Mesenchymal stem cell (in vitro differentiated cells and primary cell): ENCODE measurements at regions not wholly inside any gene's neighbourhood (a gene's known extent, or its start where the extent isn't known, plus 50 kb on each side); places are given as distances from the start of the nearest gene placed in this dataset.

Source experiments
- DNase-seq: peaks from one replicate; pipeline ENCODE4 v3.0.0-alpha.2; 2013
- H2AFZ ChIP-seq: one replicate; pipeline ENCODE4 v1.6.1; 2013; ENCODE audit warnings: low read depth, mild to moderate bottlenecking, control low read depth, inconsistent platforms, low read length, moderate library complexity
- H2AK5ac ChIP-seq: 2 replicates; pipeline ENCODE4 v1.6.1; 2013; ENCODE audit warnings: low read length, moderate library complexity, mild to moderate bottlenecking, inconsistent platforms; ENCODE audit not compliant: severe bottlenecking
- H2BK120ac ChIP-seq: one replicate; pipeline ENCODE4 v1.6.1; 2013; ENCODE audit warnings: low read depth, mild to moderate bottlenecking, inconsistent platforms, low read length, moderate library complexity
- H2BK12ac ChIP-seq, 2 experiments: one replicate each; pipeline ENCODE4 v1.6.1; 2013; ENCODE audit warnings: inconsistent platforms in 2 of 2, low read length in 2 of 2, mild to moderate bottlenecking in 2 of 2, moderate library complexity in 2 of 2, control low read depth in 1 of 2
- H2BK15ac ChIP-seq: one replicate; pipeline ENCODE4 v1.6.1; 2013; ENCODE audit warnings: mild to moderate bottlenecking, low read depth, inconsistent platforms; ENCODE audit not compliant: poor library complexity, severe bottlenecking
- H2BK5ac ChIP-seq: 2 replicates; pipeline ENCODE4 v1.6.1; 2013; ENCODE audit warnings: low read depth, mild to moderate bottlenecking, low read length, control low read depth, inconsistent platforms; ENCODE audit not compliant: poor library complexity, severe bottlenecking
- H3K14ac ChIP-seq, 2 experiments: one replicate each; pipeline ENCODE4 v1.6.1; 2013; ENCODE audit warnings: inconsistent platforms in 2 of 2, low read length in 2 of 2, control low read depth in 1 of 2, mild to moderate bottlenecking in 1 of 2, moderate library complexity in 1 of 2
- H3K18ac ChIP-seq, 2 experiments: one replicate each; pipeline ENCODE4 v1.6.1; 2013; ENCODE audit warnings: inconsistent platforms in 2 of 2, low read length in 2 of 2, control low read depth in 1 of 2, low read depth in 1 of 2, mild to moderate bottlenecking in 1 of 2
- H3K23ac ChIP-seq, 2 experiments: one replicate each; pipeline ENCODE4 v1.6.1; 2013; ENCODE audit warnings: inconsistent platforms in 2 of 2, low read length in 2 of 2, mild to moderate bottlenecking in 2 of 2, moderate library complexity in 2 of 2, control low read depth in 1 of 2
- H3K27ac ChIP-seq: 2 replicates; pipeline ENCODE4 v1.5.1; 2013; ENCODE audit warnings: mild to moderate bottlenecking, moderate library complexity, low read length, control low read depth, inconsistent platforms; ENCODE audit not compliant: poor library complexity, severe bottlenecking
- H3K27me3 ChIP-seq, 2 experiments: 2 replicates each; pipeline versions ENCODE4 v1.6.1 to v1.7.0; 2013; ENCODE audit warnings: low read length in 2 of 2, mild to moderate bottlenecking in 2 of 2, moderate library complexity in 2 of 2, control low read depth in 1 of 2, inconsistent platforms in 1 of 2; ENCODE audit not compliant: control insufficient read depth in 1 of 2, insufficient read depth in 1 of 2
- H3K36me3 ChIP-seq, 2 experiments: 2 replicates each; pipeline versions ENCODE4 v1.6.1 to v1.7.0; 2013; ENCODE audit warnings: low read length in 2 of 2, control low read depth in 1 of 2, inconsistent platforms in 1 of 2, low read depth in 1 of 2, mild to moderate bottlenecking in 1 of 2; ENCODE audit not compliant: insufficient read depth in 2 of 2, control insufficient read depth in 1 of 2
- H3K4ac ChIP-seq, 2 experiments: one replicate each; pipeline ENCODE4 v1.6.1; 2013; ENCODE audit warnings: inconsistent platforms in 2 of 2, low read length in 2 of 2, mild to moderate bottlenecking in 2 of 2, moderate library complexity in 2 of 2, control low read depth in 1 of 2, low read depth in 1 of 2
- H3K4me1 ChIP-seq: 2 replicates; pipeline ENCODE4 v1.6.1; 2013; ENCODE audit warnings: low read depth, low read length, control low read depth; ENCODE audit not compliant: control insufficient read depth, insufficient read depth
- H3K4me2 ChIP-seq: 2 replicates; pipeline ENCODE4 v1.6.1; 2013; ENCODE audit warnings: low read length, mild to moderate bottlenecking, inconsistent platforms; ENCODE audit not compliant: poor library complexity, severe bottlenecking
- H3K4me3 ChIP-seq, 2 experiments: 2 replicates each; pipeline versions ENCODE4 v1.5.1 to v1.7.0; 2013; ENCODE audit warnings: low read length in 2 of 2, mild to moderate bottlenecking in 2 of 2, control low read depth in 1 of 2, low read depth in 1 of 2; ENCODE audit not compliant: insufficient read depth in 1 of 2
- H3K79me1 ChIP-seq: replicated peaks from 2 replicates; pipeline ENCODE4 v1.6.1; 2013; ENCODE audit warnings: mild to moderate bottlenecking, control low read depth, low read length, inconsistent platforms; ENCODE audit not compliant: poor library complexity, severe bottlenecking
- H3K9ac ChIP-seq: 2 replicates; pipeline ENCODE4 v1.7.0; 2013; ENCODE audit warnings: mild to moderate bottlenecking, low read length, moderate library complexity
- H3K9me3 ChIP-seq: 2 replicates; pipeline ENCODE4 v1.7.0; 2013; ENCODE audit warnings: mild to moderate bottlenecking, low read length; ENCODE audit not compliant: control insufficient read depth
- H4K8ac ChIP-seq: one replicate; pipeline ENCODE4 v1.6.1; 2013; ENCODE audit warnings: inconsistent platforms, mild to moderate bottlenecking, low read length, moderate library complexity
- H4K91ac ChIP-seq: one replicate; pipeline ENCODE4 v1.6.1; 2013; ENCODE audit warnings: mild to moderate bottlenecking, low read length, inconsistent platforms
- WGBS: methylation state at CpG from one replicate; pipeline ENCODE4 v1.1.7; 2013; ENCODE audit warnings: mixed read lengths; 5-methylcytosine and 5-hydroxymethylcytosine counted together

- Histone ChIP-seq H4K8ac (no peak overlapping the region), H2BK120ac (no peak overlapping the region), H3K14ac (no peak overlapping the region), H3K79me1 (no peaks in the 10 kb centered on the region), H3K9ac (no peak overlapping the region), H3K4me2 (no peak overlapping the region), H3K23ac (no peak overlapping the region), H3K4me1 (no peaks in the 10 kb centered on the region), H3K27me3 (peaks cover 25 to 89% of the 10 kb centered on the region in 2 experiments), H2AK5ac (no peak overlapping the region), H2BK5ac (no peak overlapping the region), H4K91ac (no peak overlapping the region), H2AFZ (no peak overlapping the region), H3K18ac (no peak overlapping the region), H2BK12ac (no peak overlapping the region), H3K27ac (no peak overlapping the region), H2BK15ac (no peak overlapping the region), H3K9me3 (no peaks in the 10 kb centered on the region), H3K36me3 (no peaks in the 10 kb centered on the region), H3K4me3 (no peak overlapping the region), H3K4ac (no peak overlapping the region)
- DNase-seq: no peak
- WGBS: 81% methylated on average over 11 of the region's 12 CpGs
Observed at GRCh38 chr4:3832536-3833220, 66.5 kb downstream of the ADRA2C start.

DNA sequence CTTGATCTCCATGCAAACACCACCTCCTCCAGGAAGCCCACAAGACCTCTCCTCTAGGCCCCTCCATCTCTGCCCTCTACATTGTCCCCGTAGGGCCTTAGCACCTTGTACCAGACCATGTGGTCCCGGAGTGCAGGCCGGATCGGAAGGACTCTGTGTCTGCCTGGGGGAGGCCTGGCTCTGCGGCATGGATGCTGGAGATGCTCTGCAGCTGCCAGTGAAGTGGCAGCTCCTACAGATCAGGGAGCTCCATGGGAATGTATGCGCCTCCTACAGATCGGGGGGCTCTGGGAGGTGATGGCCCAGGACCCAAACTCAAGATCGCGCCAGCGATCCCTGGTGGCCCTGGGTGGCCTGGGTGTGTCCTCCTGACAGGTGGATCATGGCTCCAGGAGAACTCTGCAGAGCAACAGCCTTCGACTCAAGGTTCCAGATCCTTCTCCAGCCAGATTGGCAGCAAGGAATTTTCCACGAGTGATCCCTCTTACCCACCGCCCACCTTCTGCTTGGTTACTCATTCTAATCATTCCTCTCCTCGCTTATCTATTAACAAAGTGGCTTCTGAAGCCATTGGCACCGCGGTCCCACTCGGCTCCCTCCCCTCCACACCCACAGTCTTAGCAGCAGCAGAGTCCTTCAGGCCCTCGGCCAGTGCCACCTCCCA, 67.3 kb downstream of the ADRA2C start:
- no peak overlapping the region for H3K4ac ChIP-seq
- no peak overlapping the region for H4K8ac ChIP-seq
- H3K4me3 ChIP-seq: no peak overlapping the region
- H2BK120ac ChIP-seq: no peak overlapping the region
- no peak overlapping the region for H2AK5ac ChIP-seq
- no peak overlapping the region for H3K9ac ChIP-seq
- H4K91ac ChIP-seq: no peak overlapping the region
- H2BK5ac ChIP-seq: no peak overlapping the region
- H3K27ac ChIP-seq: no peak overlapping the region
- H3K79me1 ChIP-seq: no peaks in the 10 kb centered on the region
- DNase-seq: no peak
- no peaks in the 10 kb centered on the region for H3K36me3 ChIP-seq
- no peak overlapping the region for H3K4me2 ChIP-seq
- H2BK15ac ChIP-seq: no peak overlapping the region
- H2AFZ ChIP-seq: no peak overlapping the region
- H3K27me3 ChIP-seq: peaks cover 25 to 89% of the 10 kb centered on the region in 2 experiments
- no peaks in the 10 kb centered on the region for H3K4me1 ChIP-seq
- H3K18ac ChIP-seq: no peak overlapping the region
- no peak overlapping the region for H3K23ac ChIP-seq
- no peak overlapping the region for H2BK12ac ChIP-seq
- H3K14ac ChIP-seq: no peak overlapping the region
- H3K9me3 ChIP-seq: peaks cover 7% of the 10 kb centered on the region
- 90% methylated on average over 18 of the region's 18 CpGs for WGBS

DNA sequence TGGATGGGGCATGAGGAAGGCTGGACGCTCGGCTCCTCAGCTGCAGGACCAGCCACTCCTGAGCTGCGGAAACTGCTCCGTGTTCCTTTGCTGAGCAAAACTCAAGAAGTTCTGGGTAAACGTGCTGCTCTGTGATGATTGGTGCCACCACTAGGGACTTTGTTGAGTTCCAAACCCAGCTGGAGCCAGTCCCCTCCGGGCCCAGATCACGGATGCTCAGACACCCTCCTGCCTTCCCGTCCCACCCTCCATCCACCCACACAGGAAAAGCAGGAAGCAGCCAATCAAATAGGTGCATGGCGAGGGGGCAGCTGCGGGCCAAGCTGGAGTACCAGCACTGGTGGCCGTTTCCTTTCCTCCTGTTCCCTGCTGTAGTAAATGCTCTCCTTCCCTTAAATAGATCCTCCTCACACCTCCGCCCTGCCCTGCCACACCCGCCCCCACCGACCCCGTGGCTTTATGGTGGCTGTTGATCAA, 68.0 kb downstream of the ADRA2C start:
- Histone ChIP-seq H2AFZ (no peak overlapping the region), H3K36me3 (no peaks in the 10 kb centered on the region), H3K27ac (no peak overlapping the region), H2BK120ac (no peak overlapping the region), H3K14ac (no peak overlapping the region), H3K23ac (no peak overlapping the region), H3K4ac (no peak overlapping the region), H3K18ac (no peak overlapping the region), H3K4me2 (no peak overlapping the region), H2BK12ac (no peak overlapping the region), H4K8ac (no peak overlapping the region), H2BK15ac (no peak overlapping the region), H3K9ac (no peak overlapping the region), H3K27me3 (peaks cover 25 to 89% of the 10 kb centered on the region in 2 experiments), H2BK5ac (no peak overlapping the region), H3K4me1 (no peaks in the 10 kb centered on the region), H4K91ac (no peak overlapping the region), H3K9me3 (peaks cover 8% of the 10 kb centered on the region), H2AK5ac (no peak overlapping the region), H3K79me1 (no peaks in the 10 kb centered on the region), H3K4me3 (no peak overlapping the region)
- 44% methylated on average over 15 of the region's 15 CpGs for WGBS
- no peak for DNase-seq

DNA sequence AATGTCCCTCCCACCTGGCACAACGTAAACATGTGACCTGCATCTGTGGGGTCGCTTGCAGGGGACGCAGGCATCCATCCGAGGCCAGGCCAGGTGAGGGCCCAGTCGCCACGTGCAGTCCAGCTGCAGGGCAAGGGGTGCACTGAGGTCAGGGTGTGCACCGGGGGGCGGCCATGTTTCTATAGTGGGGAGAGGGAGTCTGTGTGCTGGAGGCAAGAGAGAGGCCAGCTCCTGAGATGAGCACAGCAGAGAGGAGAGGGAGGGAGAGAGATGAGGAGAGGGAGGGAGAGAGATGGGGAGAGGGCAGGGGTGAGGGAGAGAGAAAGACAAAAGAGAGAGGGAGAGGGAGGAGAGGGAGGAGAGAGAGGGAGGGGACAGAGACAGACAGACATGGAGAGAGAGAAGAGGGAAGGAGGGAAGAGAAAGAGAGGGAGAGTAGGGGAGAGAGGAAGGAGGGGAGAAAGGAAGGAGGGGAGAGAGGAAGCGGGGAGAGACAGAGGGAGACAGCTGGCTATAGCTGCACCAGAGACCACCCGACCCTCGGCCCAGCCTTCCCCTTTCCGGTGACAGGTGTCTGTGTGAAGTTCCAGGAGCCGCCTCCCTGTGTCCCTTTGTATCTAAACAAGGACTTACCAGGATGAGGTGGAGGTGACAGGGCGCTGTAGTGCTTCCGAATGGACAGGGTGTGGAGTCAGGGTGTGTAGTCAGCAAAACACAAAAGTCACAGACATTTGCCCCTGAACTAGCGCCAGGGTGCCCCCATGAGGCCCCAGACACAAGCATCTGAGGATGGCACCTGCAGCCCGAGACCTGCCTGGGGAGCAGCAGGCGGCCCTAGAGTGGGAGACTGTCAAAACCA, 68.7 kb downstream of the ADRA2C start:
- H3K36me3 ChIP-seq: no peaks in the 10 kb centered on the region
- no peak overlapping the region for H3K9ac ChIP-seq
- 49% methylated on average over 18 of the region's 18 CpGs for WGBS
- no peak overlapping the region for H3K14ac ChIP-seq
- no peak overlapping the region for H3K4me3 ChIP-seq
- peaks cover 13% of the 10 kb centered on the region for H3K9me3 ChIP-seq
- H2BK120ac ChIP-seq: no peak overlapping the region
- no peak overlapping the region for H3K4me2 ChIP-seq
- H4K91ac ChIP-seq: no peak overlapping the region
- H2BK15ac ChIP-seq: no peak overlapping the region
- no peak overlapping the region for H3K18ac ChIP-seq
- no peaks in the 10 kb centered on the region for H3K79me1 ChIP-seq
- peaks cover 25 to 82% of the 10 kb centered on the region in 2 experiments for H3K27me3 ChIP-seq
- no peak for DNase-seq
- H3K4me1 ChIP-seq: no peaks in the 10 kb centered on the region
- H4K8ac ChIP-seq: no peak overlapping the region
- H2AK5ac ChIP-seq: no peak overlapping the region
- no peak overlapping the region for H3K4ac ChIP-seq
- H3K27ac ChIP-seq: no peak overlapping the region
- H2BK5ac ChIP-seq: no peak overlapping the region
- no peak overlapping the region for H2BK12ac ChIP-seq
- H2AFZ ChIP-seq: no peak overlapping the region
- no peak overlapping the region for H3K23ac ChIP-seq
